K562 (cell line): ENCODE measurements at regions not wholly inside any gene's neighbourhood (a gene's known extent, or its start where the extent isn't known, plus 50 kb on each side); places are given as distances from the start of the nearest gene placed in this dataset.

Source experiments
- ATAC-seq: fragments of 200-7000 bp; cut with Tn5 transposase; 3 replicates; pipeline ENCODE4 v1.9.1; 2020; ENCODE audit warnings: moderate library complexity
- BruUV-seq: library from RNA; stranded (reverse); fragments of 400-500 nt; replicated peaks from 2 replicates; lab custom pipeline; 2021; lab: Mats Ljungman, UMichigan
- CTCF ChIA-PET: fragments of 300-600 bp; formaldehyde crosslinking; extraction: SDS; loops from one replicate; lab custom pipeline; 2021; ENCODE audit warnings: low intra/inter-chr PET ratio; lab: Yijun Ruan, JAX
- POLR2A ChIA-PET: fragments of 300-600, 350-650 bp; sonication (Branson Sonifier 250); formaldehyde crosslinking; extraction: SDS; loops from one replicate; lab custom pipeline; 2021; ENCODE audit warnings: antibody characterized with exemption, inconsistent platforms; lab: Yijun Ruan, JAX
- DNase-seq, 4 experiments: peaks; one replicate each; pipeline versions ENCODE4 v3.0.0 to v3.0.0-alpha.2; 2011 to 2018; ENCODE audit warnings: low spot score in 3 of 4, mixed read lengths in 3 of 4; ENCODE audit errors: extremely low read depth in 1 of 4
- FAIRE-seq: peaks from 2 replicates; lab custom pipeline; 2011; peaks lifted over from hg19 to GRCh38; lab: Jason Lieb, UNC
- H2AFZ ChIP-seq: 2 replicates; pipeline ENCODE4 v1.6.0; 2011; ENCODE audit warnings: low read depth, low read length, control low read depth, inconsistent platforms
- H3K27ac ChIP-seq: fragments of 200-600 bp; 3 replicates; pipeline ENCODE4 v1.8.0; 2011; ENCODE audit warnings: low read depth, mild to moderate bottlenecking, control low read depth, inconsistent platforms, low read length, moderate library complexity, mixed read lengths; ENCODE audit errors: extremely low read depth
- H3K27me3 ChIP-seq, 2 experiments: fragments of 300-600 bp in 1 of 2; 2 replicates in 1 of 2; 3 replicates in 1 of 2; pipeline versions ENCODE4 v1.6.0 to v1.8.0; 2011; ENCODE audit warnings: inconsistent platforms in 2 of 2, low read length in 2 of 2, mild to moderate bottlenecking in 1 of 2, mixed read lengths in 1 of 2, moderate library complexity in 1 of 2; ENCODE audit not compliant: control insufficient read depth in 2 of 2, insufficient read depth in 2 of 2
- H3K36me3 ChIP-seq: fragments of 300-600 bp; 3 replicates; pipeline ENCODE4 v1.8.0; 2011; ENCODE audit warnings: mild to moderate bottlenecking, low read length, inconsistent platforms; ENCODE audit not compliant: control insufficient read depth, insufficient read depth
- H3K4me1 ChIP-seq, 2 experiments: fragments of 200-600 bp in 1 of 2; replicated peaks in 1 of 2; 2 replicates in 1 of 2; 3 replicates in 1 of 2; pipeline versions ENCODE4 v1.5.1 to v1.8.0; 2011; ENCODE audit warnings: inconsistent platforms in 2 of 2, low read length in 2 of 2, mild to moderate bottlenecking in 1 of 2, mixed read lengths in 1 of 2, moderate library complexity in 1 of 2; ENCODE audit not compliant: control insufficient read depth in 2 of 2, insufficient read depth in 2 of 2
- H3K4me2 ChIP-seq: 2 replicates; pipeline ENCODE4 v1.6.1; 2011; ENCODE audit warnings: low read length, control low read depth, inconsistent platforms, mixed read lengths; ENCODE audit not compliant: insufficient read depth
- H3K4me3 ChIP-seq: fragments of 200-600 bp; sonication (generic), shearing (Covaris generic); 2 replicates; pipeline ENCODE4 v1.5.1; 2016; ENCODE audit warnings: control low read depth, inconsistent platforms
- H3K79me2 ChIP-seq: fragments of 200-600 bp; 3 replicates; pipeline ENCODE4 v1.8.0; 2011; ENCODE audit warnings: low read length, inconsistent platforms; ENCODE audit not compliant: control insufficient read depth, insufficient read depth
- H3K9ac ChIP-seq, 2 experiments: 2 replicates each; pipeline versions ENCODE4 v1.6.0 to v1.6.1; 2011; ENCODE audit warnings: low read depth in 2 of 2, low read length in 2 of 2, control low read depth in 1 of 2, inconsistent platforms in 1 of 2, mild to moderate bottlenecking in 1 of 2, mixed read lengths in 1 of 2; ENCODE audit not compliant: insufficient read depth in 1 of 2
- H3K9me1 ChIP-seq: one replicate; pipeline ENCODE4 v1.6.0; 2011; ENCODE audit warnings: inconsistent platforms, mild to moderate bottlenecking, low read length, moderate library complexity; ENCODE audit not compliant: control insufficient read depth, insufficient read depth
- H3K9me3 ChIP-seq: replicated peaks from 2 replicates; pipeline ENCODE4 v1.5.1; 2011; ENCODE audit warnings: low read depth, low read length, inconsistent platforms; ENCODE audit not compliant: control insufficient read depth, insufficient read depth
- H4K20me1 ChIP-seq: replicated peaks from 2 replicates; pipeline ENCODE4 v1.6.1; 2011; ENCODE audit warnings: low read length, inconsistent platforms, mixed read lengths; ENCODE audit not compliant: control insufficient read depth, insufficient read depth
- CCAR2 ChIP-seq: fragments of 200-400 bp; formaldehyde crosslinking; IDR thresholded peaks from 2 replicates; pipeline ENCODE4 v1.6.1; 2017; ENCODE audit warnings: mild to moderate bottlenecking, low read depth, low read length
- ZNF232 ChIP-seq: sonication (generic); formaldehyde crosslinking; IDR thresholded peaks from 2 replicates; pipeline ENCODE4 v1.8.0; 2022; ENCODE audit warnings: mild to moderate bottlenecking, missing genetic modification reagents
- ZNF592 ChIP-seq: fragments of 450-650 bp; IDR thresholded peaks from 2 replicates; pipeline ENCODE4 v1.6.1; 2017; ENCODE audit warnings: antibody characterized with exemption, mild to moderate bottlenecking
- WGBS: fragments of 100-300 bp; shearing (Covaris generic); methylation state at CpG from one replicate; pipeline ENCODE4 v1.1.6; 2016; ENCODE audit warnings: low coverage, mixed read lengths; ENCODE audit not compliant: insufficient coverage; ENCODE audit errors: missing lambda C conversion rate; 5-methylcytosine and 5-hydroxymethylcytosine counted together
- in situ Hi-C: fragments of 300-500 bp; cut with MboI; formaldehyde crosslinking; loops from 4 replicates; pipeline ENCODE4 v1.15.0; 2018; ENCODE audit warnings: inconsistent platforms, mixed read lengths
- intact Hi-C: fragments of 100-400 bp; cut with micrococcal nuclease; formaldehyde crosslinking; loops from 2 replicates; pipeline ENCODE4 v1.14.2; 2022

GRCh38 chr5:30765706-30766105 is 427.8 kb upstream of the CDH6 start (continued):
- no peak for TF ChIP-seq CCAR2

- H3K4me1 ChIP-seq, result no peaks in the 10 kb centered on the region
- no peak overlapping the region for H3K4me3 ChIP-seq
- DNase-seq (no peak), ATAC-seq (no peak), FAIRE-seq (no peak)
- 3% methylated on average over 2 of the region's 2 CpGs for WGBS
- no TSS peak for BruUV-seq
- no peaks in the 10 kb centered on the region for H4K20me1 ChIP-seq
- intact Hi-C loops (no loop called here), in situ Hi-C loops (no loop called here)
- H2AFZ ChIP-seq, result no peak overlapping the region
- TF ChIP-seq ZNF592 (no peak), ZNF232 (CRISPR knock-in tag) (no peak)
- H3K9ac ChIP-seq, result no peak overlapping the region
- no peaks in the 10 kb centered on the region for H3K9me3 ChIP-seq
- no peaks in the 10 kb centered on the region for H3K36me3 ChIP-seq
- no peak overlapping the region for H3K27ac ChIP-seq
- no peaks in the 10 kb centered on the region for H3K9me1 ChIP-seq
- POLR2A ChIA-PET, result no interaction called here
- no peaks in the 10 kb centered on the region for H3K79me2 ChIP-seq
- CTCF ChIA-PET, result no interaction called here
- no peak overlapping the region for H3K4me2 ChIP-seq
- H3K27me3 ChIP-seq, result no peaks in the 10 kb centered on the region
Observed at GRCh38 chr5:30765227-30765626, 428.3 kb upstream of the CDH6 start.
